Activated T-cell treated with anti-CD3 and anti-CD28 coated beads, Interleukin-2, amount 50 U/mL, for 72 hours (primary cell): ENCODE measurements at regions not wholly inside any gene's neighbourhood (a gene's known extent, or its start where the extent isn't known, plus 50 kb on each side); places are given as distances from the start of the nearest gene placed in this dataset.
"Not testable (repeated sequence)": the region's sequence is repeated elsewhere in the genome, so short reads cannot be mapped to it uniquely, and the experiment has no call there.

Experiments
- ATAC-seq, 2 donors: fragments of 150-1000 bp; cut with Tn5 transposase; replicated peaks in 1 of 2; 2 replicates each; pipeline ENCODE4 v1.10.0; 2021; ENCODE audit warnings: moderate library complexity in 2 of 2, mild to moderate bottlenecking in 1 of 2
- DNase-seq, 2 donors: peaks; one replicate each; pipeline ENCODE4 v3.0.0; 2021 to 2022; ENCODE audit warnings: mixed read lengths in 1 of 2
- H3K27ac Mint-ChIP-seq: one replicate; pipeline ENCODE4 v1.8.0; 2022; ENCODE audit warnings: mild to moderate bottlenecking, moderate library complexity, mixed read lengths
- H3K27me3 Mint-ChIP-seq: one replicate; pipeline ENCODE4 v1.8.0; 2022; ENCODE audit warnings: low read depth, mixed read lengths
- H3K36me3 Mint-ChIP-seq, 2 donors: one replicate each; pipeline ENCODE4 v1.8.0; 2022; ENCODE audit warnings: mixed read lengths in 2 of 2, mild to moderate bottlenecking in 1 of 2; ENCODE audit not compliant: insufficient read depth in 2 of 2
- H3K4me1 Mint-ChIP-seq: one replicate; pipeline ENCODE4 v1.8.0; 2022; ENCODE audit warnings: low read depth, mixed read lengths
- H3K4me3 Mint-ChIP-seq, 2 donors: one replicate each; pipeline ENCODE4 v1.8.0; 2022; ENCODE audit warnings: mild to moderate bottlenecking in 2 of 2, mixed read lengths in 2 of 2, moderate library complexity in 2 of 2
- H3K9me3 Mint-ChIP-seq, 2 donors: one replicate each; pipeline ENCODE4 v1.8.0; 2022; ENCODE audit warnings: mixed read lengths in 2 of 2

- H3K27me3 Mint-ChIP-seq = no peaks in the 10 kb centered on the region
- H3K36me3 Mint-ChIP-seq = no peaks in the 10 kb centered on the region
- DNase-seq = no peak
- no peak for ATAC-seq
- H3K27ac Mint-ChIP-seq = no peak overlapping the region
- H3K4me1 Mint-ChIP-seq = no peaks in the 10 kb centered on the region
- H3K9me3 Mint-ChIP-seq = peaks cover 0 to 1% of the 10 kb centered on the region in 2 donors
- no peak overlapping the region for H3K4me3 Mint-ChIP-seq
These were observed 134.2 kb upstream of the CPHXL start for GRCh38 chr16:75860326-75861053.

GRCh38 chr16:75861311-75862097 lies 135.2 kb upstream of the CPHXL start:
- Mint-ChIP-seq H3K4me3 (no peak overlapping the region), H3K27ac (no peak overlapping the region), H3K27me3 (no peaks in the 10 kb centered on the region), H3K9me3 (peaks cover 0 to 1% of the 10 kb centered on the region in 2 donors), H3K4me1 (no peaks in the 10 kb centered on the region), H3K36me3 (no peaks in the 10 kb centered on the region)
- ATAC-seq (no peak), DNase-seq (no peak)

GRCh38 chr16:75862098-75862386 lies 135.8 kb upstream of the CPHXL start:
- H3K4me1 Mint-ChIP-seq = no peaks in the 10 kb centered on the region
- ATAC-seq (no peak), DNase-seq (no peak)
- no peak overlapping the region for H3K4me3 Mint-ChIP-seq
- no peak overlapping the region for H3K27ac Mint-ChIP-seq
- H3K27me3 Mint-ChIP-seq = no peaks in the 10 kb centered on the region
- H3K36me3 Mint-ChIP-seq = no peaks in the 10 kb centered on the region
- H3K9me3 Mint-ChIP-seq = peaks cover 0 to 1% of the 10 kb centered on the region in 2 donors

- Mint-ChIP-seq H3K4me1 (no peaks in the 10 kb centered on the region), H3K27ac (no peak overlapping the region), H3K27me3 (no peaks in the 10 kb centered on the region), H3K9me3 (no peaks in the 10 kb centered on the region), H3K4me3 (no peak overlapping the region), H3K36me3 (no peaks in the 10 kb centered on the region)
- DNase-seq (no peak), ATAC-seq (no peak)
These were observed 138.0 kb upstream of the CPHXL start for GRCh38 chr16:75864243-75864642.

- no peaks in the 10 kb centered on the region for H3K4me1 Mint-ChIP-seq
- DNase-seq (no peak), ATAC-seq (no peak)
- no peak overlapping the region for H3K27ac Mint-ChIP-seq
- peaks cover 9% of the 10 kb centered on the region for H3K27me3 Mint-ChIP-seq
- H3K36me3 Mint-ChIP-seq = no peaks in the 10 kb centered on the region
- no peak overlapping the region for H3K4me3 Mint-ChIP-seq
- no peaks in the 10 kb centered on the region for H3K9me3 Mint-ChIP-seq
These were observed 139.4 kb upstream of the CPHXL start for GRCh38 chr16:75865736-75866135.

GRCh38 chr16:75868636-75869632 lies 142.6 kb upstream of the CPHXL start:
- Mint-ChIP-seq H3K4me3 (no peak overlapping the region), H3K4me1 (no peaks in the 10 kb centered on the region), H3K36me3 (no peaks in the 10 kb centered on the region), H3K9me3 (no peaks in the 10 kb centered on the region), H3K27me3 (peaks cover 9% of the 10 kb centered on the region), H3K27ac (no peak overlapping the region)
- DNase-seq (no peak), ATAC-seq (no peak)

- H3K4me1 Mint-ChIP-seq, H3K36me3 Mint-ChIP-seq, H3K9me3 Mint-ChIP-seq, ATAC-seq, H3K27ac Mint-ChIP-seq, H3K4me3 Mint-ChIP-seq, DNase-seq, H3K27me3 Mint-ChIP-seq: not testable (repeated sequence)
These were observed 155.0 kb upstream of the CPHXL start for GRCh38 chr16:75881280-75881679.

- Mint-ChIP-seq H3K4me1 (no peaks in the 10 kb centered on the region), H3K36me3 (no peaks in the 10 kb centered on the region), H3K27me3 (no peaks in the 10 kb centered on the region), H3K4me3 (no peak overlapping the region), H3K9me3 (no peaks in the 10 kb centered on the region), H3K27ac (no peak overlapping the region)
- no peak for DNase-seq
- ATAC-seq = no peak
These were observed 172.9 kb upstream of the CPHXL start for GRCh38 chr16:75899163-75899562.

- H3K27ac Mint-ChIP-seq = no peak overlapping the region
- ATAC-seq (no peak), DNase-seq (no peak)
- H3K27me3 Mint-ChIP-seq = no peaks in the 10 kb centered on the region
- no peak overlapping the region for H3K4me3 Mint-ChIP-seq
- no peaks in the 10 kb centered on the region for H3K9me3 Mint-ChIP-seq
- H3K36me3 Mint-ChIP-seq = no peaks in the 10 kb centered on the region
- no peaks in the 10 kb centered on the region for H3K4me1 Mint-ChIP-seq
These were observed 182.2 kb upstream of the CPHXL start for GRCh38 chr16:75908331-75909117.

GRCh38 chr16:75909746-75910145 lies 183.5 kb upstream of the CPHXL start:
- no peaks in the 10 kb centered on the region for H3K9me3 Mint-ChIP-seq

GRCh38 chr16:75911896-75912295 lies 185.6 kb upstream of the CPHXL start:
- H3K27me3 Mint-ChIP-seq = no peaks in the 10 kb centered on the region
- H3K4me1 Mint-ChIP-seq = no peaks in the 10 kb centered on the region
- no peak for DNase-seq
- no peaks in the 10 kb centered on the region for H3K36me3 Mint-ChIP-seq
- H3K4me3 Mint-ChIP-seq = no peak overlapping the region
- H3K9me3 Mint-ChIP-seq = no peaks in the 10 kb centered on the region
- no peak for ATAC-seq
- H3K27ac Mint-ChIP-seq = no peak overlapping the region

More at GRCh38 chr16:75909746-75910145, 183.5 kb upstream of the CPHXL start:
- H3K27ac Mint-ChIP-seq = no peak overlapping the region
- H3K27me3 Mint-ChIP-seq = no peaks in the 10 kb centered on the region
- H3K36me3 Mint-ChIP-seq = no peaks in the 10 kb centered on the region
- H3K4me3 Mint-ChIP-seq = no peak overlapping the region
- DNase-seq = no peak
- no peaks in the 10 kb centered on the region for H3K4me1 Mint-ChIP-seq
- no peak for ATAC-seq

- no peaks in the 10 kb centered on the region for H3K4me1 Mint-ChIP-seq
- no peaks in the 10 kb centered on the region for H3K36me3 Mint-ChIP-seq
- no peak overlapping the region for H3K27ac Mint-ChIP-seq
- no peak overlapping the region for H3K4me3 Mint-ChIP-seq
- ATAC-seq (no peak), DNase-seq (no peak)
- H3K27me3 Mint-ChIP-seq = no peaks in the 10 kb centered on the region
- no peaks in the 10 kb centered on the region for H3K9me3 Mint-ChIP-seq
These were observed 187.7 kb upstream of the CPHXL start for GRCh38 chr16:75913958-75914357.
